NB4 (cell line): ENCODE measurements at regions not wholly inside any gene's neighbourhood (a gene's known extent, or its start where the extent isn't known, plus 50 kb on each side); places are given as distances from the start of the nearest gene placed in this dataset.

Experiments
- CTCF ChIP-seq: IDR thresholded peaks from one replicate; pipeline ENCODE4 v1.5.1; 2012; ENCODE audit warnings: low read depth, low read length
- POLR2A ChIP-seq: IDR thresholded peaks from 2 replicates; pipeline ENCODE4 v1.6.1; 2011; ENCODE audit warnings: mild to moderate bottlenecking; ENCODE audit not compliant: insufficient read length; ENCODE audit errors: extremely low read depth

GRCh38 chr13:54949735-54950134, 1921.1 kb downstream of the OLFM4 start:
- TF ChIP-seq CTCF (no peak), POLR2A (no peak)
